Stimulated activated CD8-positive, alpha-beta memory T cell treated with anti-CD3 and anti-CD28 coated beads, Interleukin-2, amount 100 ng/mL, for 48 hours (primary cell): ENCODE measurements at regions not wholly inside any gene's neighbourhood (a gene's known extent, or its start where the extent isn't known, plus 50 kb on each side); places are given as distances from the start of the nearest gene placed in this dataset.

ENCODE experiments used
- DNase-seq, 2 donors: peaks; one replicate each; pipeline ENCODE4 v3.0.0-alpha.2; 2020; ENCODE audit warnings: low read depth in 2 of 2

- no peak for DNase-seq
Observed at GRCh38 chr1:60132108-60132507, 58.5 kb upstream of the C1orf87 start.

- no peak for DNase-seq
Observed at GRCh38 chr1:60130703-60131102, 57.1 kb upstream of the C1orf87 start.

- no peak for DNase-seq
Observed at GRCh38 chr1:60129911-60130310, 56.3 kb upstream of the C1orf87 start.

- no peak for DNase-seq
Observed at GRCh38 chr1:60126723-60127122, 53.2 kb upstream of the C1orf87 start.
